Fibroblast of pulmonary artery (primary cell): ENCODE measurements at regions not wholly inside any gene's neighbourhood (a gene's known extent, or its start where the extent isn't known, plus 50 kb on each side); places are given as distances from the start of the nearest gene placed in this dataset.

Source experiments
- DNase-seq: peaks from one replicate; pipeline ENCODE4 v3.0.0-alpha.2; 2010; ENCODE audit warnings: low read depth
- H3K4me3 ChIP-seq: replicated peaks from 2 replicates; pipeline ENCODE4 v1.5.1; 2011; ENCODE audit warnings: low read depth, mild to moderate bottlenecking, control low read depth, low read length, moderate library complexity
- CTCF ChIP-seq: IDR thresholded peaks from 2 replicates; pipeline ENCODE4 v1.5.1; 2011; ENCODE audit warnings: mild to moderate bottlenecking, control low read depth, low read length, inconsistent platforms; ENCODE audit errors: missing control alignments

- H3K4me3 ChIP-seq = no peak overlapping the region
- no peak for DNase-seq
- TF ChIP-seq CTCF = no peak
Measured at GRCh38 chr4:22877486-22878052, 184.8 kb downstream of the GBA3 start.

DNA sequence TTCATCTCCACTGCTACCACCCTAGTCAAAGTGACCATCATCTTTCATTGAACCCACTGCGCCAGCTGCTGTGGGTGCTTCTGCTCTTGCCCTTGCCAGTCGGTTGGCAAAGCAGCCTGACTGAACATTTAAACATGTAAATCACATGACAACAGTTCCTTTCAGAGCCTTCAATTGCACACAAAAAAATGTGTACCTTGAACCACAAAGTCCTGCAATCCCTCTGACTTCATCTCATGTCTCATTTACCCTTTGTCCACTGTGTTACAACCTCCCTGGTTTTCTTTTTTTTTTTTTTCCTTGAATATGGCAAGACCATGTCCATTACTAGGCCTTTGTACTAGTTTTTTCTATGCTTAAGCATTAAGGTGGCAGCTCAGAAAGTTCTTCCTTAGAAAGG, 183.5 kb downstream of the GBA3 start:
- TF ChIP-seq CTCF = no peak
- H3K4me3 ChIP-seq = no peak overlapping the region
- DNase-seq = no peak

- no peak for TF ChIP-seq CTCF
- no peak overlapping the region for H3K4me3 ChIP-seq
- DNase-seq = no peak
Measured at GRCh38 chr4:22875587-22876257, 183.0 kb downstream of the GBA3 start.

- no peak for TF ChIP-seq CTCF
- no peak overlapping the region for H3K4me3 ChIP-seq
- DNase-seq = no peak
Measured at GRCh38 chr4:22874334-22874912, 181.7 kb downstream of the GBA3 start.

GRCh38 chr4:22873899-22874298, 181.2 kb downstream of the GBA3 start:
- TF ChIP-seq CTCF = no peak
- no peak overlapping the region for H3K4me3 ChIP-seq
- DNase-seq = no peak

DNA sequence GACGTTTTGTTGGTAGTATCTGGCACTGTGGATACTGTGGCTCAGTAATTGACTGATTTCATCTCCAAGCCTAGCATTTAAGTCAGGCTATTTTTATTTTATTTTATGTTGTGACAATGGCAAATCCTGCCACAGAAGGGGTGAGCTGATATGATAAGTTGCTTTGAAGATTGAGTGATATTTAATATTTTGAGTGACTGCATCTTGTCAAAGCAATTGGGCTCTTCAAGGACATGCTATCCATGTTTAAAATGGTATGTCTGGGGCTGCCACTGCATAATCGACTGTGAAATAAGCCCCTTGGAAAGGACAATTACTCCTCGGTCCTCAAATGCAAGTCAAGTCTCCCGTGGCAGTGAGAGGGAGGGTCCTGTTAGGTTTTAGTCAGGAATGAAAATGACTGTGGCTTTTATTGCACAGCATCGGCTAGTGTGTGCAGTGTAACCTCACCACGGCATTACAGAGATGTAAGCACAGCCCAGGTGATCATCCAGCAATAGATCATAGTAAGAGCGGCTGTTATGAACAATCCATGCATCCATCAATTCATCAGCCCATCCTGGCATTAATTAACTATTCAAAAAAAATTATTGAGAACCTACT, 178.2 kb downstream of the GBA3 start:
- no peak for DNase-seq
- TF ChIP-seq CTCF = no peak
- H3K4me3 ChIP-seq = no peak overlapping the region

- no peak for DNase-seq
- no peak for TF ChIP-seq CTCF
- no peak overlapping the region for H3K4me3 ChIP-seq
Measured at GRCh38 chr4:22869235-22869634, 176.5 kb downstream of the GBA3 start.
